MCF 10A (cell line): ENCODE measurements at regions not wholly inside any gene's neighbourhood (a gene's known extent, or its start where the extent isn't known, plus 50 kb on each side); places are given as distances from the start of the nearest gene placed in this dataset.
"Not testable (repeated sequence)": the region's sequence is repeated elsewhere in the genome, so short reads cannot be mapped to it uniquely, and the experiment has no call there.

Experiments
- BruUV-seq: library from RNA; stranded (reverse); fragments of 400-500 nt; replicated peaks from 2 replicates; lab custom pipeline; 2021; lab: Mats Ljungman, UMichigan
- CTCF ChIA-PET: fragments of 300-600 bp; sonication (Branson Sonifier 250); formaldehyde crosslinking; extraction: SDS; loops from one replicate; lab custom pipeline; 2021; ENCODE audit warnings: antibody characterized with exemption, inconsistent platforms; lab: Yijun Ruan, JAX
- POLR2A ChIA-PET: fragments of 300-600, 350-650 bp; sonication (Branson Sonifier 250); formaldehyde crosslinking; extraction: SDS; loops from one replicate; lab custom pipeline; 2020; ENCODE audit warnings: antibody characterized with exemption, inconsistent platforms; lab: Yijun Ruan, JAX
- DNase-seq: peaks from one replicate; pipeline ENCODE4 v3.0.0-alpha.2; 2018; ENCODE audit not compliant: unreplicated experiment
- H3K27ac Mint-ChIP-seq: one replicate; pipeline ENCODE4 v1.8.0; 2022; ENCODE audit warnings: mild to moderate bottlenecking, low read depth, mixed read lengths; ENCODE audit not compliant: unreplicated experiment
- H3K27me3 Mint-ChIP-seq: one replicate; pipeline ENCODE4 v1.8.0; 2022; ENCODE audit warnings: mixed read lengths; ENCODE audit not compliant: insufficient read depth, unreplicated experiment
- H3K36me3 Mint-ChIP-seq: one replicate; pipeline ENCODE4 v1.8.0; 2022; ENCODE audit warnings: mild to moderate bottlenecking, moderate library complexity, mixed read lengths; ENCODE audit not compliant: insufficient read depth, unreplicated experiment
- H3K4me1 Mint-ChIP-seq: one replicate; pipeline ENCODE4 v1.8.0; 2022; ENCODE audit warnings: mixed read lengths; ENCODE audit not compliant: insufficient read depth, unreplicated experiment
- H3K4me3 Mint-ChIP-seq: one replicate; pipeline ENCODE4 v1.8.0; 2022; ENCODE audit warnings: mild to moderate bottlenecking, moderate library complexity, mixed read lengths; ENCODE audit not compliant: unreplicated experiment
- H3K9me3 Mint-ChIP-seq: one replicate; pipeline ENCODE4 v1.8.0; 2022; ENCODE audit warnings: mixed read lengths; ENCODE audit not compliant: unreplicated experiment
- intact Hi-C: fragments of 100-400 bp; cut with micrococcal nuclease; formaldehyde crosslinking; loops from 2 replicates; pipeline ENCODE4 v1.14.1; 2022
- TF ChIP-seq, protein P1 (sequence below): fragments of 200-600 bp; IDR thresholded peaks from one replicate; pipeline ENCODE4 v1.8.0; 2022; ENCODE audit warnings: antibody characterized with exemption, mild to moderate bottlenecking; ENCODE audit not compliant: unreplicated experiment

DNA sequence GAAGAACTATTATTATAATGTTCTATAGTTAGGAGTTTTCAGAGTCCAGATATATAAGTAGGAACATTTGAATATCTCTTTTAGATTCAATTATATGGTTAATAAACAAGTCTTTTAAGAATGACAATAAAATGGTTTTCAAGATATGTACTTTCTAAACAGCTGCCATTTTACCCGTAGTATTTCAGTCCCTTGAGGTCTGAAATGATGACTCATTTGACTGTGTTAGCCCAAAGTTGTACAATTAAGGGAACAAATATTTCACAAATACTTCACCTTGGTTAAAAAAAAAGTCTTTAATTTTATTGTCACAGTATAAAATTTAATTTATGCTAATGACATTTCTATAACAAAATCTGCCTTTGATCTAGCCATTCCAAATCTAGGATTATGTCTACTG, 91.6 kb upstream of the TANK start:
- H3K9me3 Mint-ChIP-seq: no peaks in the 10 kb centered on the region
- H3K36me3 Mint-ChIP-seq: no peaks in the 10 kb centered on the region
- H3K27me3 Mint-ChIP-seq: no peaks in the 10 kb centered on the region
- no TSS peak for BruUV-seq
- intact Hi-C loops: loop anchor here (10.0 kb wide), 1 partner anchor 734 kb away; no protein-coding TSS in a partner anchor
- DNase-seq: peak; percentile 25
- POLR2A ChIA-PET: interaction anchor here (0.6 to 0.7 kb wide), 2 partner anchors 31 to 84 kb away, joined by 3 read pairs; no protein-coding TSS in a partner anchor
- TF ChIP-seq, protein P1, sequence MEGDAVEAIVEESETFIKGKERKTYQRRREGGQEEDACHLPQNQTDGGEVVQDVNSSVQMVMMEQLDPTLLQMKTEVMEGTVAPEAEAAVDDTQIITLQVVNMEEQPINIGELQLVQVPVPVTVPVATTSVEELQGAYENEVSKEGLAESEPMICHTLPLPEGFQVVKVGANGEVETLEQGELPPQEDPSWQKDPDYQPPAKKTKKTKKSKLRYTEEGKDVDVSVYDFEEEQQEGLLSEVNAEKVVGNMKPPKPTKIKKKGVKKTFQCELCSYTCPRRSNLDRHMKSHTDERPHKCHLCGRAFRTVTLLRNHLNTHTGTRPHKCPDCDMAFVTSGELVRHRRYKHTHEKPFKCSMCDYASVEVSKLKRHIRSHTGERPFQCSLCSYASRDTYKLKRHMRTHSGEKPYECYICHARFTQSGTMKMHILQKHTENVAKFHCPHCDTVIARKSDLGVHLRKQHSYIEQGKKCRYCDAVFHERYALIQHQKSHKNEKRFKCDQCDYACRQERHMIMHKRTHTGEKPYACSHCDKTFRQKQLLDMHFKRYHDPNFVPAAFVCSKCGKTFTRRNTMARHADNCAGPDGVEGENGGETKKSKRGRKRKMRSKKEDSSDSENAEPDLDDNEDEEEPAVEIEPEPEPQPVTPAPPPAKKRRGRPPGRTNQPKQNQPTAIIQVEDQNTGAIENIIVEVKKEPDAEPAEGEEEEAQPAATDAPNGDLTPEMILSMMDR: no peak
- H3K4me1 Mint-ChIP-seq: peaks cover 2% of the 10 kb centered on the region
- CTCF ChIA-PET: no interaction called here
- no peak overlapping the region for H3K4me3 Mint-ChIP-seq
- H3K27ac Mint-ChIP-seq: no peak overlapping the region

DNA sequence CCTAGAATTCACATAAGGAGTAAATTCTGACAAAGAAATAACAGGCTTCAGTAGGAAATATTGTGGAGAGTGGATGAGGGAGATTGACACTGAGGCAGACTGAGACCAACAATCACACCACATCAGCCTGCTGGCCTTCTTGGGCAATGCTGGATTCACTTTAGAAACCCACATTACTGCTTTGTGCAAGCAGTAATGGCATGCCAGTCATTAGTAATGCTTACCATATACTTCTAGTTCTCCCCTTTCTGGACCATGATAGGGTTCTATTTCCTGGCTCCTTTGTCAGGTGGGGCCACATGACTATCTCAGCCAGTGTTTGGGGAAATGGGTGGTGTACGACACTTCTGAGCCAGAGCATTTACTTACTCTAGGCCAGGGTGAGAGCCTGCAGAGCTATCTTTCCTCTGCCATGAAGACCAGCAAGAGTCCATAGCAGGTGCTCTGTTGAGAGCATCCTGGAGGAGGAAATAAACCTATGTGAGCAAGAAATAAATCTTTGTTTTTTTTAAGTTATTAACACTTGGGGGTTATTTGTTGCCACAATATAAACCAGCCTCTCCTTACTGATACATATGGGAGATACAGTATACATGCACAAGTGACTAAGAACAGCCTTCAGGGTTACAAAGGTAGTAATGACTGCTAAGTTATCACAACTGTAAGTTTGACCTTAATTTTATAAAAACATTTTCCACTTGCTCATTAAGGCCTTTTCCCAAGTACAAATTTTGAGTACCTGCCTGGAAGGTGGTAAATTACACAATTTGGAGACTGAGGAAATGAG, 89.3 kb upstream of the TANK start:
- no peak overlapping the region for H3K4me3 Mint-ChIP-seq
- no peak overlapping the region for H3K27ac Mint-ChIP-seq
- no peaks in the 10 kb centered on the region for H3K27me3 Mint-ChIP-seq
- intact Hi-C loops: no loop called here
- CTCF ChIA-PET: no interaction called here
- H3K9me3 Mint-ChIP-seq: no peaks in the 10 kb centered on the region
- no TSS peak for BruUV-seq
- POLR2A ChIA-PET: no interaction called here
- TF ChIP-seq, protein P1: no peak
- no peaks in the 10 kb centered on the region for H3K4me1 Mint-ChIP-seq
- no peak for DNase-seq
- no peaks in the 10 kb centered on the region for H3K36me3 Mint-ChIP-seq

DNA sequence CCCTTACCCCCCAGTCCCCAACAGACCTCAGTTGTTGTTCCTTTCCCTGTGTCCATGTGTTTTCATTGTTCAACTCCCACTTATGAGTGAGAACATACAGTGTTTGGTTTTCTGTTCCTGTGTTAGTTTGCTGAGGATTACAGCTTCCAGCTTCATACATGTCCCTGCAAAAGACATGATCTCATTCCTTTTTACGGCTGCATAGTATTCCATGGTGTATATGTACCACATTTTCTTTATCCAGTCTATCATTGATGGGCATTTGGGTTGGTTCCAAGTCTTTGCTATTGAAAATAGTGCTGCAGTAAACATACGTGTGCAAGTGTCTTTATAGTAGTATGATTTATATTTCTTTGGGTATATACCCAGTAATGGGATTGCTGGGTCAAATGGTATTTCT, 87.8 kb upstream of the TANK start:
- DNase-seq, BruUV-seq, H3K27me3 Mint-ChIP-seq, H3K9me3 Mint-ChIP-seq, H3K4me3 Mint-ChIP-seq, intact Hi-C loops, CTCF ChIA-PET, H3K27ac Mint-ChIP-seq, H3K36me3 Mint-ChIP-seq: not testable (repeated sequence)
- H3K4me1 Mint-ChIP-seq: peaks cover 13% of the 10 kb centered on the region
- POLR2A ChIA-PET: interaction anchor here (0.6 kb wide), 1 partner anchor 11 kb away, joined by 3 read pairs; no protein-coding TSS in a partner anchor

DNA sequence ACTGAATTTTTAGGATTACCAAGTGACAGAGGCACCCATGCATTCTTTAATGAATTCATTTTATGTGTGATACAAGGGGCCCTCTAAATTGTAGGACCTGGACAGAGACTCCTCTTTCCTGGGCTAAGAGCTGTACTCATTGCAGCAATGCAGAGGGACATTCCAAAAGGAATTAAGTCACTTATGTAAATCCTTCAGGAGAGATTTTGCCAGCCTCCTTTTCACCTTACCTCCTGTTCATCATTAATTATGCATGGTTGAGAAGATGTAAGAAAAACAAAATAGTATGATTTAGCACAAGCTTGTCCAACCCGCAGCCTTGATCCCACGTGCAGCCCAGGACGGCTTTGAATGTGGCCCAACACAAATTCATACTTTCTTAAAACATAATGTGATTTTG, 84.5 kb upstream of the TANK start:
- no TSS peak for BruUV-seq
- peaks cover 28% of the 10 kb centered on the region for H3K4me1 Mint-ChIP-seq
- no peak for DNase-seq
- intact Hi-C loops: loop anchor here (2.0 kb wide), 1 partner anchor 85 kb away; the partner anchor contains the start of gene TANK
- H3K4me3 Mint-ChIP-seq: no peak overlapping the region
- H3K27me3 Mint-ChIP-seq: no peaks in the 10 kb centered on the region
- POLR2A ChIA-PET: interaction anchor here (1.0 kb wide), 1 partner anchor 45 kb away, joined by 3 read pairs; no protein-coding TSS in a partner anchor
- TF ChIP-seq, protein P1: no peak
- H3K27ac Mint-ChIP-seq: no peak overlapping the region
- H3K36me3 Mint-ChIP-seq: no peaks in the 10 kb centered on the region
- CTCF ChIA-PET: interaction anchor here (0.6 to 6.5 kb wide), 3 partner anchors 10 to 35 kb away, joined by 3 to 63 read pairs (median 4); no protein-coding TSS in a partner anchor
- H3K9me3 Mint-ChIP-seq: no peaks in the 10 kb centered on the region
